ENCODE measurements at regions not wholly inside any gene's neighbourhood (a gene's known extent, or its start where the extent isn't known, plus 50 kb on each side); places are given as distances from the start of the nearest gene placed in this dataset.

GRCh38 chr2:66318009-66318561, 116.8 kb upstream of the MEIS1 start:
- TF ChIP-seq CTCF (IDR thresholded peaks at IDR 0.05; ENCODE audit: insufficient read depth, low read depth, low read length) (no peak), EZH2 (IDR thresholded peaks at IDR 0.05; ENCODE audit: insufficient read depth, low read length) (no peak)
